Heart left ventricle (tissue), 13 donors: ENCODE measurements at regions not wholly inside any gene's neighbourhood (a gene's known extent, or its start where the extent isn't known, plus 50 kb on each side); places are given as distances from the start of the nearest gene placed in this dataset.

Experiments
- POLR2A ChIP-seq, 2 donors: fragments of 450-650 bp; IDR thresholded peaks; one replicate each; pipeline ENCODE4 v1.6.1; 2017; ENCODE audit warnings: antibody characterized with exemption in 2 of 2, mild to moderate bottlenecking in 2 of 2, moderate library complexity in 2 of 2
- TF ChIP-seq, protein P1 (sequence below), 12 donors: fragments of 200-600 bp; sonication (generic) in 4 of 12; IDR thresholded peaks; one replicate each; pipeline versions ENCODE4 v1.5.0 to v1.8.0; 2018 to 2022; ENCODE audit warnings: antibody characterized with exemption in 12 of 12, mild to moderate bottlenecking in 5 of 12
- donor health status: ischemic (EF 13 %, LVEDD 7.1; RV severe dilation, severe dysfunction).
- donor health status: DM: no; HTN: yes; CAD: no.
- donor health status: DM: no; HTN: no; CAD: no.
- donor health status: ischemic (EF 25% LVEDD 6.9; RV normal size, moderate dysfunction).
- donor health status: ischemic (EF 25% LVEDD 5.7; RV mildly dilated, moderate dysfunction).
- donor health status: ischemic (EF 35%, LVEDD 5.7; RV mildly dilated, moderate dysfunction).
- donor health status: nonischemic (EF 11% LVEDD 7.7; RV severe dilation, severe dysfunction).
- donor health status: DM: yes; HTN: yes; CAD: no.
- donor health status: PGD.
- donor health status: ischemic (EF 29% LVEDD 5.4; RV normal size, mild dysfunction).
- donor health status: nonischemic (EF 23%, LVEDD 6.1; RV moderate dilation, normal function).

- TF ChIP-seq, protein P1, sequence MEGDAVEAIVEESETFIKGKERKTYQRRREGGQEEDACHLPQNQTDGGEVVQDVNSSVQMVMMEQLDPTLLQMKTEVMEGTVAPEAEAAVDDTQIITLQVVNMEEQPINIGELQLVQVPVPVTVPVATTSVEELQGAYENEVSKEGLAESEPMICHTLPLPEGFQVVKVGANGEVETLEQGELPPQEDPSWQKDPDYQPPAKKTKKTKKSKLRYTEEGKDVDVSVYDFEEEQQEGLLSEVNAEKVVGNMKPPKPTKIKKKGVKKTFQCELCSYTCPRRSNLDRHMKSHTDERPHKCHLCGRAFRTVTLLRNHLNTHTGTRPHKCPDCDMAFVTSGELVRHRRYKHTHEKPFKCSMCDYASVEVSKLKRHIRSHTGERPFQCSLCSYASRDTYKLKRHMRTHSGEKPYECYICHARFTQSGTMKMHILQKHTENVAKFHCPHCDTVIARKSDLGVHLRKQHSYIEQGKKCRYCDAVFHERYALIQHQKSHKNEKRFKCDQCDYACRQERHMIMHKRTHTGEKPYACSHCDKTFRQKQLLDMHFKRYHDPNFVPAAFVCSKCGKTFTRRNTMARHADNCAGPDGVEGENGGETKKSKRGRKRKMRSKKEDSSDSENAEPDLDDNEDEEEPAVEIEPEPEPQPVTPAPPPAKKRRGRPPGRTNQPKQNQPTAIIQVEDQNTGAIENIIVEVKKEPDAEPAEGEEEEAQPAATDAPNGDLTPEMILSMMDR (IDR thresholded peaks at IDR 0.05), result no peak
- no peak for TF ChIP-seq POLR2A (IDR thresholded peaks at IDR 0.05)
Measured at GRCh38 chr1:213884942-213885341, 102.8 kb upstream of the PROX1 start.
